Esophagus (tissue), 2 donors: ENCODE measurements at regions not wholly inside any gene's neighbourhood (a gene's known extent, or its start where the extent isn't known, plus 50 kb on each side); places are given as distances from the start of the nearest gene placed in this dataset.
"Not testable (repeated sequence)": the region's sequence is repeated elsewhere in the genome, so short reads cannot be mapped to it uniquely, and the experiment has no call there.

ENCODE experiments used
- H3K27ac ChIP-seq, 2 donors: one replicate each; pipeline ENCODE4 v1.5.1; 2013; ENCODE audit warnings: low read depth in 2 of 2, mild to moderate bottlenecking in 2 of 2, inconsistent platforms in 1 of 2, low read length in 1 of 2, moderate library complexity in 1 of 2
- H3K27me3 ChIP-seq, 2 donors: one replicate each; pipeline ENCODE4 v1.6.1; 2013; ENCODE audit warnings: low read length in 2 of 2, control low read depth in 1 of 2, mild to moderate bottlenecking in 1 of 2; ENCODE audit not compliant: insufficient read depth in 2 of 2, control insufficient read depth in 1 of 2
- H3K36me3 ChIP-seq, 2 donors: one replicate each; pipeline ENCODE4 v1.6.1; 2013; ENCODE audit warnings: low read length in 1 of 2; ENCODE audit not compliant: control insufficient read depth in 2 of 2, insufficient read depth in 2 of 2
- H3K4me1 ChIP-seq, 2 donors: one replicate each; pipeline ENCODE4 v1.6.1; 2013; ENCODE audit warnings: low read length in 1 of 2; ENCODE audit not compliant: control insufficient read depth in 2 of 2, insufficient read depth in 2 of 2
- H3K4me3 ChIP-seq, 2 donors: one replicate each; pipeline ENCODE4 v1.5.1; 2013; ENCODE audit warnings: low read length in 2 of 2, mild to moderate bottlenecking in 2 of 2, low read depth in 1 of 2, moderate library complexity in 1 of 2
- H3K9me3 ChIP-seq, 2 donors: one replicate each; pipeline ENCODE4 v1.6.1; 2013; ENCODE audit warnings: mild to moderate bottlenecking in 2 of 2, low read depth in 1 of 2, low read length in 1 of 2, moderate library complexity in 1 of 2; ENCODE audit not compliant: control insufficient read depth in 2 of 2, insufficient read depth in 1 of 2
- WGBS, 2 donors: extraction: QIAGEN DNeasy Blood & Tissue Kit; methylation state at CpG; one replicate each; pipeline ENCODE4 v1.1.7; 2013; 5-methylcytosine and 5-hydroxymethylcytosine counted together
- donor health status: healthy with polysubstance abuse.
- donor health status: Bipolar disorder and iron deficiency.

DNA sequence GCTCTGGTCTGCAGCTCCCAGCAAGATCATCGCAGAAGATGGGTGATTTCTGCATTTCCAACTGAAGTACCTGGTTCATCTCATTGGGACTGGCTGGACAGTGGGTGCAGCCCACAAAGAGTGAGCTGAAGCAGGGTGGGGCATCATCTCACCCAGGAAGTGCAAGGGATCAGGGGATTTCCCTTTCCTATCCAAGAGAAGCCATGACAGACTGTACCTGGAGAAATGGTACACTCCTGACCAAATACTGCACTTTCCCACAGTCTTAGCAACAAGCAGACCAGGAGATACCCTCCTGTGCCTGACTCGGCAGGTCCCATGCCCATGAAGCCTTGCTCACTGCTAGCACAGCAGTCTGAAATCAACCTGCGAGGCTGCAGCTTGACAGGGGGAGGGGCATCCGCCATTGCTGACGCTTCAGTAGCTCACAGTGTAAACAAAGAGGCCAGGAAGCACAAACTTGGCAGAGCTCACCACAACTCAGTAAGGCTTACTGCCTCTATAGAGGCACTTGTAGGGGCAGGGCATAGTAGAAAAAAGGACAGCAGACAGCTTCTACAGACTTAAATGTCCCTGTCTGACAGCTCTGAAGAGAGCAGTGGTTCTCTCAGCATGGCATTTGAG is 60.5 kb downstream of the AREG start:
- H3K36me3 ChIP-seq, H3K27me3 ChIP-seq, H3K9me3 ChIP-seq, H3K4me1 ChIP-seq: not testable (repeated sequence)
- 31 to 33% methylated on average over 5 of the region's 5 CpGs for WGBS, 2 donors
- H3K27ac ChIP-seq = peak overlapping the region in 1 of 2 donors; percentile 4
- peak overlapping the region in 1 of 2 donors; percentile 19 for H3K4me3 ChIP-seq

DNA sequence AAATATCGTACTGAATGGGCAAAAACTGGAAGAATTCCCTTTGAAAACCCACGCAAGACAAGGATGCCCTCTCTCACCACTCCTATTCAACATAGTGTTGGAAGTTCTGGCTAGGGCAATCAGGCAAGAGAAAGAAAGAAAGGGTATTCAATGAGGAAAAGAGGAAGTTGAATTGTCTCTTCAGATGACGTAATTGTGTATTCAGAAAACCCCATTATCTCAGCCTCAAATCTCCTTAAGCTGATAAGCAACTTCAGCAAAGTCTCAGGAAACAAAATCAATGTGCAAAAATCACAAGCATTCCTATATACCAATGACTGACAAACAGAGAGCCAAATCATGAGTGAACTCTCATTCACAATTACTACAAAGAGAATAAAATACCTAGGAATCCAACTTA is 64.4 kb downstream of the AREG start:
- not testable (repeated sequence) for H3K4me3 ChIP-seq, H3K9me3 ChIP-seq, H3K27me3 ChIP-seq, H3K36me3 ChIP-seq, H3K27ac ChIP-seq, H3K4me1 ChIP-seq
- WGBS, 2 donors = 74 to 86% methylated on average over 3 of the region's 3 CpGs

- Histone ChIP-seq H3K36me3 (no peaks in the 10 kb centered on the region), H3K9me3 (no peaks in the 10 kb centered on the region), H3K27ac (no peak overlapping the region), H3K4me3 (no peak overlapping the region), H3K27me3 (no peaks in the 10 kb centered on the region), H3K4me1 (no peaks in the 10 kb centered on the region)
Measured at GRCh38 chr4:74516303-74516702, 71.4 kb downstream of the AREG start.

DNA sequence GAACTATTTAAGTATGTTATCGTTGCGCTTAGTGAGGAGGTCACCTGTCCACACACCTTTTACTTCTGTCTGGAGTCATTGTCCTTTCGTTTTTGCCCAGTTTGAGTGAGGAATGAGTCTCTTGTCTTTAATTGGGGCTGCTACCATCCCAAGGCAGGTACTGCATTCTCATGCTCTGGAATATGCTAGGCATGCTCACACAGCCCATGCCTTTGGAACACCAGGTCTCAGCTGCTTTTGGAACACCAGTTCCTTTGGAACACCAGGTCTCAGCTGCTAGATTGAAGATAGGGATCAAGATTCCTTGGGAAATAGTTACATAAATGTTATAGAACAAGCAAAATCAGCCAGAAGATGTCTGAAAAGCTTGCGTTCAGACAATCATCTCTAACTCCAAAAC is 73.1 kb downstream of the AREG start:
- H3K27ac ChIP-seq = no peak overlapping the region
- H3K4me1 ChIP-seq = no peaks in the 10 kb centered on the region
- no peak overlapping the region for H3K4me3 ChIP-seq
- H3K27me3 ChIP-seq = no peaks in the 10 kb centered on the region
- no peaks in the 10 kb centered on the region for H3K36me3 ChIP-seq
- no peaks in the 10 kb centered on the region for H3K9me3 ChIP-seq
- 84 to 91% methylated on average over 4 of the region's 4 CpGs for WGBS, 2 donors

- Histone ChIP-seq H3K4me3 (no peak overlapping the region), H3K9me3 (no peaks in the 10 kb centered on the region), H3K27me3 (no peaks in the 10 kb centered on the region), H3K27ac (no peak overlapping the region), H3K36me3 (no peaks in the 10 kb centered on the region), H3K4me1 (no peaks in the 10 kb centered on the region)
- WGBS, 2 donors = 69 to 70% methylated on average over 3 of the region's 3 CpGs
Measured at GRCh38 chr4:74522251-74522991, 77.5 kb downstream of the AREG start.

GRCh38 chr4:74523096-74523495 is 78.2 kb downstream of the AREG start:
- H3K4me1 ChIP-seq = no peaks in the 10 kb centered on the region
- H3K9me3 ChIP-seq = no peaks in the 10 kb centered on the region
- H3K27me3 ChIP-seq = no peaks in the 10 kb centered on the region
- WGBS, 2 donors = 63 to 71% methylated on average over 1 of the region's 1 CpG
- H3K36me3 ChIP-seq = no peaks in the 10 kb centered on the region
- H3K4me3 ChIP-seq = no peak overlapping the region
- H3K27ac ChIP-seq = no peak overlapping the region

- H3K27ac ChIP-seq = no peak overlapping the region
- no peaks in the 10 kb centered on the region for H3K4me1 ChIP-seq
- H3K9me3 ChIP-seq = no peaks in the 10 kb centered on the region
- no peak overlapping the region for H3K4me3 ChIP-seq
- no peaks in the 10 kb centered on the region for H3K36me3 ChIP-seq
- H3K27me3 ChIP-seq = no peaks in the 10 kb centered on the region
Measured at GRCh38 chr4:74524985-74525384, 80.0 kb downstream of the AREG start.

DNA sequence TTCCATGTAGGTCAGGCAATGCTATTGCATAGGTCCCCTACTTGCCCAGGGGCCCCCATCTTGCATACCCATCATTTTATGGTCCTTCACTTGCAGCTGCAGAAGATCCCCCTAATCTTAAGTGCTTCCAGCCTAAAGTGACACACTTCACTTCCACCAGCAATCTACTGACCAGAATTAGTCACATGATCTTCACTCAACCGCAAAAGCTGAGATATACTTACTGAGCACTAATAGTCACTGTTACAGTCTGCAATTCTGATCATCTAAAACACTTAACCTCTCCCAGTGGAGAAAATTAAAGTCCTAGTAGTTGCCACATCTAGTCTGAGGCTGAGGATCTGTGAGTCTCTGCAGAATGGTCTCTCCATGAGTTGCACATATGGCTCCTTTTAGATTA is 82.1 kb downstream of the AREG start:
- H3K4me1 ChIP-seq = peaks cover 0 to 1% of the 10 kb centered on the region in 2 donors
- no peaks in the 10 kb centered on the region for H3K9me3 ChIP-seq
- H3K27ac ChIP-seq = no peak overlapping the region
- WGBS, 2 donors = 84 to 90% methylated on average over 1 of the region's 1 CpG
- no peaks in the 10 kb centered on the region for H3K36me3 ChIP-seq
- no peak overlapping the region for H3K4me3 ChIP-seq
- no peaks in the 10 kb centered on the region for H3K27me3 ChIP-seq

DNA sequence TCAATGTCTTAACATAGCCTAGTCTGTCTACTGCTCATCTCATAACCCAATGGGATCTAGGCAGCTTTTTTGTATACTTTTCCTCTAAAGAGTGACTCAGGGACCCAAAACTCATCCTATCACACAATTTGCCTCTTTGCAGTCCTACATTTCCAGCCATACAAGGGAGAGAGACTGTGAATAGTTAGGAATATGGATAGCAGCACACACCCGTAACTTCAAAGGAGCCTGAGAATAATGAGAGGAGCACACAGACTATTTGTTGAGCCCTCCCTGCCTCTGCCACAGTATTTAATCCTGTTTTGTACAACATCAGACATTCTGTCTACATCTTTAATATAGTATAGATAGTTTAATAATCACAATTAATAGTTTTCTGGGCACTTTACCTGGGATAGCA is 83.2 kb downstream of the AREG start:
- Histone ChIP-seq H3K4me1 (peaks cover 0 to 1% of the 10 kb centered on the region in 2 donors), H3K36me3 (no peaks in the 10 kb centered on the region), H3K27ac (no peak overlapping the region), H3K9me3 (no peaks in the 10 kb centered on the region), H3K4me3 (no peak overlapping the region), H3K27me3 (no peaks in the 10 kb centered on the region)
- 86 to 88% methylated on average over 1 of the region's 1 CpG for WGBS, 2 donors
